Esophagus muscularis mucosa (tissue), 3 donors: ENCODE measurements at regions not wholly inside any gene's neighbourhood (a gene's known extent, or its start where the extent isn't known, plus 50 kb on each side); places are given as distances from the start of the nearest gene placed in this dataset.
"Not testable (repeated sequence)": the region's sequence is repeated elsewhere in the genome, so short reads cannot be mapped to it uniquely, and the experiment has no call there.

Source experiments
- CTCF ChIP-seq, 3 experiments: fragments of 200-600 bp in 2 of 3; fragments of 450-650 bp in 1 of 3; sonication (generic) in 2 of 3; IDR thresholded peaks; one replicate each; pipeline ENCODE4 v1.5.1; 2017 to 2019; ENCODE audit warnings: antibody characterized with exemption in 3 of 3, mild to moderate bottlenecking in 2 of 3, moderate library complexity in 1 of 3
- POLR2A ChIP-seq: fragments of 450-650 bp; IDR thresholded peaks from one replicate; pipeline ENCODE4 v1.6.1; 2017; ENCODE audit warnings: antibody characterized with exemption, moderate library complexity, mild to moderate bottlenecking, low read depth
- POLR2AphosphoS5 ChIP-seq, 2 donors: sonication (generic); formaldehyde crosslinking; IDR thresholded peaks; one replicate each; pipeline ENCODE4 v1.6.1; 2017; ENCODE audit warnings: antibody characterized with exemption in 2 of 2

GRCh38 chr13:86363749-86364148 is 564.5 kb upstream of the SLITRK6 start:
- TF ChIP-seq CTCF (IDR thresholded peaks at IDR 0.05); POLR2A; POLR2AphosphoS5 (IDR thresholded peaks at IDR 0.05): not testable (repeated sequence)
